H1 (cell line): ENCODE measurements at regions not wholly inside any gene's neighbourhood (a gene's known extent, or its start where the extent isn't known, plus 50 kb on each side); places are given as distances from the start of the nearest gene placed in this dataset.

Experiments
- CTCF ChIA-PET: fragments of 300-600 bp; sonication (Branson Sonifier 250); formaldehyde crosslinking; loops from one replicate; lab custom pipeline; 2021; ENCODE audit not compliant: partially characterized antibody; lab: Charles Lee
- POLR2A ChIA-PET: fragments of 300-600 bp; sonication (Branson Sonifier 250); formaldehyde crosslinking; loops from one replicate; lab custom pipeline; 2021; ENCODE audit warnings: inconsistent platforms; ENCODE audit not compliant: partially characterized antibody; lab: Charles Lee
- DNase-seq, 2 experiments: peaks; one replicate each; pipeline versions ENCODE4 v3.0.0 to v3.0.0-alpha.2; 2010 to 2022; ENCODE audit warnings: low spot score in 2 of 2, low read depth in 1 of 2, mixed read lengths in 1 of 2
- FAIRE-seq: peaks from 2 replicates; lab custom pipeline; 2011; peaks lifted over from hg19 to GRCh38; lab: Jason Lieb, UNC
- H2AFZ ChIP-seq: 2 replicates; pipeline ENCODE4 v1.8.1; 2012; ENCODE audit warnings: low read length, inconsistent platforms
- H2AK5ac ChIP-seq: 2 replicates; pipeline ENCODE4 v1.6.1; 2013; ENCODE audit warnings: low read depth, low read length
- H2BK120ac ChIP-seq: replicated peaks from 2 replicates; pipeline ENCODE3; 2013; ENCODE audit warnings: low read depth, low read length, inconsistent platforms
- H2BK12ac ChIP-seq: 2 replicates; pipeline ENCODE4 v1.6.1; 2013; ENCODE audit warnings: low read depth, low read length
- H2BK15ac ChIP-seq: 2 replicates; pipeline ENCODE4 v1.6.1; 2013; ENCODE audit warnings: low read length
- H2BK20ac ChIP-seq: 2 replicates; pipeline ENCODE4 v1.6.1; 2013; ENCODE audit warnings: low read length
- H2BK5ac ChIP-seq: 2 replicates; pipeline ENCODE4 v1.6.1; 2013; ENCODE audit warnings: low read depth, low read length
- H3K14ac ChIP-seq: 2 replicates; pipeline ENCODE4 v1.6.1; 2013; ENCODE audit warnings: inconsistent platforms; ENCODE audit not compliant: insufficient read length
- H3K18ac ChIP-seq: 2 replicates; pipeline ENCODE4 v1.6.1; 2013; ENCODE audit warnings: low read length; ENCODE audit errors: extremely low read depth
- H3K23ac ChIP-seq: 2 replicates; pipeline ENCODE4 v1.6.1; 2013; ENCODE audit warnings: inconsistent platforms; ENCODE audit not compliant: insufficient read length
- H3K23me2 ChIP-seq: 2 replicates; pipeline ENCODE4 v1.6.1; 2013; ENCODE audit warnings: low read depth, low read length
- H3K27ac ChIP-seq: 2 replicates; pipeline ENCODE4 v1.6.1; 2011; ENCODE audit warnings: low read depth, low read length, inconsistent platforms
- H3K27me3 ChIP-seq, 4 experiments: replicated peaks in 1 of 4; 1 replicate in 1 of 4; 2 replicates in 3 of 4; pipeline versions ENCODE4 v1.6.1 to v1.8.1; 2011 to 2013; ENCODE audit warnings: low read length in 3 of 4, mild to moderate bottlenecking in 3 of 4, inconsistent platforms in 2 of 4, mixed read lengths in 2 of 4, moderate library complexity in 1 of 4; ENCODE audit not compliant: control insufficient read depth in 3 of 4, insufficient read depth in 3 of 4; ENCODE audit errors: extremely low read depth in 1 of 4
- H3K36me3 ChIP-seq, 4 experiments: 2 replicates each; pipeline versions ENCODE4 v1.6.1 to v1.8.1; 2011 to 2013; ENCODE audit warnings: mild to moderate bottlenecking in 4 of 4, low read length in 3 of 4, moderate library complexity in 2 of 4, control low read depth in 1 of 4, inconsistent platforms in 1 of 4; ENCODE audit not compliant: insufficient read depth in 4 of 4, control insufficient read depth in 2 of 4
- H3K4ac ChIP-seq: replicated peaks from 2 replicates; pipeline ENCODE3; 2013; ENCODE audit warnings: low read length, low read depth, mixed read lengths, inconsistent platforms; ENCODE audit not compliant: insufficient read length
- H3K4me1 ChIP-seq, 4 experiments: replicated peaks in 1 of 4; 1 replicate in 1 of 4; 2 replicates in 3 of 4; pipeline versions ENCODE4 v1.6.1 to v1.8.1; 2011 to 2013; ENCODE audit warnings: low read length in 3 of 4, inconsistent platforms in 2 of 4, mixed read lengths in 1 of 4; ENCODE audit not compliant: insufficient read depth in 4 of 4, control insufficient read depth in 3 of 4
- H3K4me2 ChIP-seq, 2 experiments: 2 replicates each; pipeline versions ENCODE4 v1.6.1 to v1.8.1; 2011 to 2013; ENCODE audit warnings: low read depth in 2 of 2, low read length in 2 of 2, control low read depth in 1 of 2, inconsistent platforms in 1 of 2, mild to moderate bottlenecking in 1 of 2; ENCODE audit not compliant: insufficient read depth in 1 of 2
- H3K4me3 ChIP-seq, 4 experiments: fragments of 200-600, 300-600 bp in 1 of 4; sonication (generic), shearing (Covaris generic), sonication (Bioruptor Twin) in 1 of 4; 2 replicates each; pipeline versions ENCODE4 v1.5.1 to v1.8.1; 2011 to 2016; ENCODE audit warnings: low read length in 4 of 4, low read depth in 3 of 4, control low read depth in 2 of 4, inconsistent platforms in 2 of 4, mild to moderate bottlenecking in 2 of 4, mixed read lengths in 1 of 4, moderate library complexity in 1 of 4; ENCODE audit not compliant: insufficient read depth in 2 of 4; ENCODE audit errors: extremely low read depth in 1 of 4
- H3K56ac ChIP-seq: replicated peaks from 2 replicates; pipeline ENCODE3; 2013; ENCODE audit warnings: low read depth, mild to moderate bottlenecking, mixed read lengths, low read length, inconsistent platforms; ENCODE audit not compliant: insufficient read length
- H3K79me1 ChIP-seq: 2 replicates; pipeline ENCODE4 v1.6.1; 2013; ENCODE audit warnings: low read depth, low read length, control low read depth
- H3K79me2 ChIP-seq, 2 experiments: 2 replicates each; pipeline versions ENCODE4 v1.6.1 to v1.8.1; 2012 to 2013; ENCODE audit warnings: low read length in 2 of 2, mild to moderate bottlenecking in 2 of 2, inconsistent platforms in 1 of 2; ENCODE audit not compliant: insufficient read depth in 2 of 2, control insufficient read depth in 1 of 2
- H3K9ac ChIP-seq, 4 experiments: replicated peaks in 1 of 4; 1 replicate in 1 of 4; 2 replicates in 3 of 4; pipeline versions ENCODE4 v1.6.1 to v1.8.1; 2011 to 2013; ENCODE audit warnings: low read depth in 3 of 4, low read length in 3 of 4, control low read depth in 2 of 4, mild to moderate bottlenecking in 2 of 4, moderate library complexity in 2 of 4, inconsistent platforms in 1 of 4; ENCODE audit errors: extremely low read depth in 1 of 4
- H3K9me3 ChIP-seq, 2 experiments: 2 replicates each; pipeline versions ENCODE4 v1.6.1 to v1.8.1; 2012 to 2013; ENCODE audit warnings: mild to moderate bottlenecking in 2 of 2, moderate library complexity in 2 of 2, control low read depth in 1 of 2, inconsistent platforms in 1 of 2, low read depth in 1 of 2, low read length in 1 of 2, mixed read lengths in 1 of 2; ENCODE audit not compliant: insufficient read depth in 2 of 2
- H4K20me1 ChIP-seq, 2 experiments: replicated peaks in 1 of 2; 2 replicates each; pipeline versions ENCODE3 to v1.8.1; 2011 to 2013; ENCODE audit warnings: inconsistent platforms in 2 of 2, low read length in 2 of 2, mild to moderate bottlenecking in 1 of 2; ENCODE audit not compliant: insufficient read depth in 2 of 2, control insufficient read depth in 1 of 2
- H4K5ac ChIP-seq: 2 replicates; pipeline ENCODE4 v1.6.1; 2013; ENCODE audit warnings: low read length, low read depth, mixed read lengths, inconsistent platforms; ENCODE audit not compliant: insufficient read length
- H4K8ac ChIP-seq: 2 replicates; pipeline ENCODE4 v1.8.0; 2013; ENCODE audit warnings: mild to moderate bottlenecking, moderate library complexity, low read length, inconsistent platforms; ENCODE audit not compliant: insufficient read depth; ENCODE audit errors: extremely low read depth
- H4K91ac ChIP-seq: replicated peaks from 2 replicates; pipeline ENCODE3; 2013; ENCODE audit warnings: low read length, mixed read lengths, inconsistent platforms; ENCODE audit not compliant: insufficient read length
- CBX8 ChIP-seq: fragments of 300-800, 300-1000 bp; sonication (generic); IDR thresholded peaks from 2 replicates; pipeline ENCODE4 v1.7.1; 2016; ENCODE audit warnings: low read depth, low read length, borderline replicate concordance
- HDAC6 ChIP-seq: IDR thresholded peaks from one replicate; pipeline ENCODE4 v1.7.1; 2012; ENCODE audit warnings: low read depth, mild to moderate bottlenecking, inconsistent platforms, low read length, moderate library complexity
- SIX5 ChIP-seq: IDR thresholded peaks from 2 replicates; pipeline ENCODE4 v1.6.1; 2011; ENCODE audit warnings: mild to moderate bottlenecking, low read depth, low read length
- TAF1 ChIP-seq: IDR thresholded peaks from 2 replicates; pipeline ENCODE4 v1.6.1; 2011; ENCODE audit warnings: mild to moderate bottlenecking, low read depth, low read length
- WGBS, 2 experiments: shearing (Covaris generic) in 1 of 2; methylation state at CpG; one replicate each; pipeline versions ENCODE4 v1.1.6 to v1.1.7; 2013 to 2015; ENCODE audit warnings: low lambda C conversion rate in 2 of 2, mixed read lengths in 2 of 2, inconsistent platforms in 1 of 2, low coverage in 1 of 2, missing lambda C conversion rate in 1 of 2; ENCODE audit not compliant: insufficient replicate concordance in 2 of 2, insufficient coverage in 1 of 2, insufficient read length in 1 of 2; ENCODE audit errors: extremely low coverage in 1 of 2, missing lambda C conversion rate in 1 of 2; 5-methylcytosine and 5-hydroxymethylcytosine counted together

DNA sequence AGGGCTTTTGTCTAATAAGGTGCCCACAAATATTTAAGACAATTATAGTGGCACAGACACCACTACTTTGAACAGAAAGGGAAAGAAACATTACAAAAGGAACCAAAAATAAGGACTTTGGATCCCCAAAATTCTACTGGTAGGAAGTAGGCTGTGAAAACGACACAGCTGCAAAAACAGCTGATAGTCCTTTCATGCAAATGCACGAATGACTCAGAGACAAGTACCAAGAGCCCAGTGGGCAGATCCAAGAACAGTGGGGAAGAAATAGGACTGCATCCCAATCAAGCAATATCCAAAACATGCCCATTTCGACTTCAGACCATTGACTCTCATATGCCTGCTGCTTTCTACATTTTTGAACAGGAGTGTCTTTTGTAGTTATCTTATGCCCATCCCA, 269.4 kb upstream of the NBEA start:
- no peaks in the 10 kb centered on the region for H3K9me3 ChIP-seq
- no peak overlapping the region for H2BK5ac ChIP-seq
- WGBS, 2 experiments = 82% methylated on average over 3 of the region's 3 CpGs; no CpG with 5 or more reads in 1 of the 2 experiments
- no peaks in the 10 kb centered on the region for H3K4me1 ChIP-seq
- POLR2A ChIA-PET = no interaction called here
- H4K91ac ChIP-seq = no peak overlapping the region
- no peaks in the 10 kb centered on the region for H3K36me3 ChIP-seq
- FAIRE-seq = no peak
- H3K23me2 ChIP-seq = no peaks in the 10 kb centered on the region
- H3K4ac ChIP-seq = no peak overlapping the region
- no peak overlapping the region for H3K23ac ChIP-seq
- H3K14ac ChIP-seq = no peak overlapping the region
- no peak overlapping the region for H3K27ac ChIP-seq
- H4K20me1 ChIP-seq = no peaks in the 10 kb centered on the region
- H3K27me3 ChIP-seq = peaks cover 0 to 1% (median 0%) of the 10 kb centered on the region in 4 experiments; a peak in 2 of 7 replicates
- H3K79me1 ChIP-seq = no peaks in the 10 kb centered on the region
- no peak overlapping the region for H2BK20ac ChIP-seq
- H3K4me2 ChIP-seq = no peak overlapping the region
- H2BK120ac ChIP-seq = no peak overlapping the region
- H2BK15ac ChIP-seq = no peak overlapping the region
- no peak overlapping the region for H4K5ac ChIP-seq
- CTCF ChIA-PET = interaction anchor here (0.7 to 1.6 kb wide), 3 partner anchors 8 to 522 kb away, joined by 3 to 4 read pairs (median 3); no protein-coding TSS in a partner anchor
- DNase-seq = no peak
- H3K56ac ChIP-seq = no peak overlapping the region
- H3K4me3 ChIP-seq = no peak overlapping the region
- no peak overlapping the region for H2BK12ac ChIP-seq
- H3K9ac ChIP-seq = no peak overlapping the region
- H2AK5ac ChIP-seq = no peak overlapping the region
- no peaks in the 10 kb centered on the region for H3K79me2 ChIP-seq
- no peak overlapping the region for H3K18ac ChIP-seq
- no peak overlapping the region for H4K8ac ChIP-seq
- no peak overlapping the region; the same call in 1 of the 2 replicates for H2AFZ ChIP-seq
- TF ChIP-seq TAF1 = no peak
- no peak for TF ChIP-seq CBX8
- TF ChIP-seq SIX5 = no peak
- TF ChIP-seq HDAC6 = no peak
